Immature natural killer cell (primary cell): ENCODE measurements at regions not wholly inside any gene's neighbourhood (a gene's known extent, or its start where the extent isn't known, plus 50 kb on each side); places are given as distances from the start of the nearest gene placed in this dataset.
A peak's percentile ranks its signal among the peaks of the same experiment; 100 is the strongest.

Experiments
- DNase-seq, 3 donors: peaks; one replicate each; pipeline ENCODE4 v3.0.0; 2022; ENCODE audit warnings: mixed read lengths in 1 of 3
- H3K27ac Mint-ChIP-seq, 6 donors: one replicate each; pipeline ENCODE4 v1.8.0; 2020; ENCODE audit warnings: mixed read lengths in 6 of 6, mild to moderate bottlenecking in 5 of 6, inconsistent platforms in 4 of 6, moderate library complexity in 3 of 6
- H3K27me3 Mint-ChIP-seq, 3 donors: one replicate each; pipeline ENCODE4 v1.8.0; 2020 to 2021; ENCODE audit warnings: low read depth in 3 of 3, mild to moderate bottlenecking in 3 of 3, mixed read lengths in 3 of 3, moderate library complexity in 3 of 3, inconsistent platforms in 1 of 3
- H3K36me3 Mint-ChIP-seq, 3 donors: one replicate each; pipeline ENCODE4 v1.8.0; 2020; ENCODE audit warnings: mixed read lengths in 3 of 3, inconsistent platforms in 2 of 3, mild to moderate bottlenecking in 2 of 3
- H3K4me1 Mint-ChIP-seq, 2 donors: one replicate each; pipeline ENCODE4 v1.8.0; 2020; ENCODE audit warnings: inconsistent platforms in 2 of 2, mild to moderate bottlenecking in 2 of 2, mixed read lengths in 2 of 2, moderate library complexity in 1 of 2
- H3K4me3 Mint-ChIP-seq, 5 donors: one replicate each; pipeline ENCODE4 v1.8.0; 2020; ENCODE audit warnings: mild to moderate bottlenecking in 5 of 5, mixed read lengths in 5 of 5, inconsistent platforms in 3 of 5, moderate library complexity in 3 of 5
- H3K9me3 Mint-ChIP-seq, 6 donors: one replicate each; pipeline ENCODE4 v1.8.0; 2020; ENCODE audit warnings: mild to moderate bottlenecking in 6 of 6, mixed read lengths in 6 of 6, inconsistent platforms in 4 of 6, moderate library complexity in 3 of 6

GRCh38 chr1:209053587-209053986 is 529.9 kb upstream of the CAMK1G start:
- peaks cover 0 to 3% (median 0%) of the 10 kb centered on the region in 3 donors for H3K27me3 Mint-ChIP-seq

GRCh38 chr1:209057083-209057482 is 526.4 kb upstream of the CAMK1G start:
- DNase-seq: no peak
- Mint-ChIP-seq H3K9me3 (peaks cover 4 to 24% (median 10%) of the 10 kb centered on the region in 6 donors), H3K36me3 (no peaks in the 10 kb centered on the region), H3K4me3 (no peak overlapping the region), H3K27ac (no peak overlapping the region), H3K27me3 (peaks cover 0 to 3% (median 0%) of the 10 kb centered on the region in 3 donors), H3K4me1 (no peaks in the 10 kb centered on the region)

More at GRCh38 chr1:209053587-209053986, 529.9 kb upstream of the CAMK1G start:
- H3K36me3 Mint-ChIP-seq: no peaks in the 10 kb centered on the region
- no peak for DNase-seq
- peaks cover 4 to 20% (median 9%) of the 10 kb centered on the region in 6 donors for H3K9me3 Mint-ChIP-seq
- H3K4me1 Mint-ChIP-seq: no peaks in the 10 kb centered on the region
- H3K4me3 Mint-ChIP-seq: no peak overlapping the region
- H3K27ac Mint-ChIP-seq: no peak overlapping the region

GRCh38 chr1:209057901-209058300 is 525.6 kb upstream of the CAMK1G start:
- DNase-seq: no peak
- Mint-ChIP-seq H3K27ac (no peak overlapping the region), H3K36me3 (no peaks in the 10 kb centered on the region), H3K4me1 (no peaks in the 10 kb centered on the region), H3K27me3 (peaks cover 0 to 3% (median 0%) of the 10 kb centered on the region in 3 donors), H3K9me3 (peaks cover 2 to 16% (median 6%) of the 10 kb centered on the region in 6 donors), H3K4me3 (no peak overlapping the region)

GRCh38 chr1:209059376-209059775 is 524.1 kb upstream of the CAMK1G start:
- H3K9me3 Mint-ChIP-seq: peaks cover 0 to 12% (median 2%) of the 10 kb centered on the region in 6 donors
- H3K27ac Mint-ChIP-seq: no peak overlapping the region
- H3K4me1 Mint-ChIP-seq: no peaks in the 10 kb centered on the region
- peaks cover 0 to 4% (median 0%) of the 10 kb centered on the region in 3 donors for H3K27me3 Mint-ChIP-seq
- no peak overlapping the region for H3K4me3 Mint-ChIP-seq
- DNase-seq: no peak
- no peaks in the 10 kb centered on the region for H3K36me3 Mint-ChIP-seq

GRCh38 chr1:209059981-209060380 is 523.5 kb upstream of the CAMK1G start:
- peaks cover 0 to 4% (median 0%) of the 10 kb centered on the region in 3 donors for H3K27me3 Mint-ChIP-seq
- peaks cover 0 to 12% (median 0%) of the 10 kb centered on the region in 6 donors for H3K9me3 Mint-ChIP-seq
- no peaks in the 10 kb centered on the region for H3K4me1 Mint-ChIP-seq
- no peak overlapping the region for H3K4me3 Mint-ChIP-seq
- H3K27ac Mint-ChIP-seq: no peak overlapping the region
- DNase-seq: no peak
- H3K36me3 Mint-ChIP-seq: no peaks in the 10 kb centered on the region

- Mint-ChIP-seq H3K36me3 (no peaks in the 10 kb centered on the region), H3K4me3 (no peak overlapping the region), H3K9me3 (peaks cover 0 to 7% (median 0%) of the 10 kb centered on the region in 6 donors), H3K27me3 (peaks cover 0 to 2% (median 0%) of the 10 kb centered on the region in 3 donors), H3K27ac (no peak overlapping the region), H3K4me1 (no peaks in the 10 kb centered on the region)
- DNase-seq: no peak
These were observed 521.4 kb upstream of the CAMK1G start for GRCh38 chr1:209062081-209062620.

GRCh38 chr1:209062863-209063262 is 520.7 kb upstream of the CAMK1G start:
- H3K27ac Mint-ChIP-seq: no peak overlapping the region

GRCh38 chr1:209063767-209064659 is 519.5 kb upstream of the CAMK1G start:
- Mint-ChIP-seq H3K27me3 (peaks cover 0 to 3% (median 0%) of the 10 kb centered on the region in 3 donors), H3K4me3 (no peak overlapping the region), H3K36me3 (no peaks in the 10 kb centered on the region), H3K9me3 (peaks cover 0 to 7% (median 0%) of the 10 kb centered on the region in 6 donors), H3K27ac (no peak overlapping the region), H3K4me1 (no peaks in the 10 kb centered on the region)
- no peak for DNase-seq

More at GRCh38 chr1:209062863-209063262, 520.7 kb upstream of the CAMK1G start:
- DNase-seq: no peak
- Mint-ChIP-seq H3K4me3 (peak overlapping the region in 1 of 5 donors; percentile 15), H3K4me1 (no peaks in the 10 kb centered on the region), H3K27me3 (peaks cover 0 to 3% (median 0%) of the 10 kb centered on the region in 3 donors), H3K36me3 (no peaks in the 10 kb centered on the region), H3K9me3 (peaks cover 0 to 7% (median 0%) of the 10 kb centered on the region in 6 donors)

- Mint-ChIP-seq H3K4me1 (no peaks in the 10 kb centered on the region), H3K27me3 (peaks cover 0 to 3% (median 0%) of the 10 kb centered on the region in 3 donors), H3K27ac (no peak overlapping the region), H3K9me3 (peaks cover 0 to 7% (median 0%) of the 10 kb centered on the region in 6 donors), H3K4me3 (no peak overlapping the region), H3K36me3 (no peaks in the 10 kb centered on the region)
- no peak for DNase-seq
These were observed 518.4 kb upstream of the CAMK1G start for GRCh38 chr1:209064850-209065706.

- no peaks in the 10 kb centered on the region for H3K4me1 Mint-ChIP-seq
- no peaks in the 10 kb centered on the region for H3K36me3 Mint-ChIP-seq
- H3K4me3 Mint-ChIP-seq: no peak overlapping the region
These were observed 511.0 kb upstream of the CAMK1G start for GRCh38 chr1:209072481-209072880.

GRCh38 chr1:209073879-209074278 is 509.6 kb upstream of the CAMK1G start:
- peaks cover 0 to 4% (median 0%) of the 10 kb centered on the region in 6 donors for H3K9me3 Mint-ChIP-seq
- peaks cover 0 to 5% (median 5%) of the 10 kb centered on the region in 3 donors for H3K27me3 Mint-ChIP-seq
- H3K36me3 Mint-ChIP-seq: no peaks in the 10 kb centered on the region
- no peak overlapping the region for H3K27ac Mint-ChIP-seq
- DNase-seq: no peak
- H3K4me3 Mint-ChIP-seq: no peak overlapping the region
- H3K4me1 Mint-ChIP-seq: no peaks in the 10 kb centered on the region

More at GRCh38 chr1:209072481-209072880, 511.0 kb upstream of the CAMK1G start:
- H3K9me3 Mint-ChIP-seq: peaks cover 0 to 4% (median 0%) of the 10 kb centered on the region in 6 donors
- peaks cover 0 to 5% (median 5%) of the 10 kb centered on the region in 3 donors for H3K27me3 Mint-ChIP-seq
- H3K27ac Mint-ChIP-seq: no peak overlapping the region
- DNase-seq: no peak

- H3K27ac Mint-ChIP-seq: no peak overlapping the region
- no peaks in the 10 kb centered on the region for H3K4me1 Mint-ChIP-seq
- H3K36me3 Mint-ChIP-seq: no peaks in the 10 kb centered on the region
- H3K9me3 Mint-ChIP-seq: peaks cover 0 to 4% (median 0%) of the 10 kb centered on the region in 6 donors
- H3K4me3 Mint-ChIP-seq: no peak overlapping the region
- DNase-seq: no peak
- peaks cover 0 to 5% (median 5%) of the 10 kb centered on the region in 3 donors for H3K27me3 Mint-ChIP-seq
These were observed 508.8 kb upstream of the CAMK1G start for GRCh38 chr1:209074575-209075250.

GRCh38 chr1:209076688-209077087 is 506.8 kb upstream of the CAMK1G start:
- Mint-ChIP-seq H3K27ac (no peak overlapping the region), H3K4me3 (no peak overlapping the region), H3K9me3 (peaks cover 0 to 5% (median 0%) of the 10 kb centered on the region in 6 donors), H3K36me3 (no peaks in the 10 kb centered on the region), H3K27me3 (peaks cover 0 to 5% (median 2%) of the 10 kb centered on the region in 3 donors), H3K4me1 (no peaks in the 10 kb centered on the region)
- no peak for DNase-seq
